Adrenal gland (tissue), 5 donors: ENCODE measurements at regions not wholly inside any gene's neighbourhood (a gene's known extent, or its start where the extent isn't known, plus 50 kb on each side); places are given as distances from the start of the nearest gene placed in this dataset.

Experiments
- POLR2A ChIP-seq, 2 donors: fragments of 450-650 bp; IDR thresholded peaks; one replicate each; pipeline ENCODE4 v1.6.1; 2017; ENCODE audit warnings: antibody characterized with exemption in 2 of 2, mild to moderate bottlenecking in 2 of 2, moderate library complexity in 1 of 2
- TF ChIP-seq, protein P1 (sequence below), 6 experiments: fragments of 450-650 bp in 4 of 6; fragments of 200-600 bp in 2 of 6; sonication (generic) in 1 of 6; IDR thresholded peaks; 1 replicate in 5 of 6; 2 replicates in 1 of 6; pipeline versions ENCODE4 v1.5.1 to v1.8.0; 2016 to 2021; ENCODE audit warnings: antibody characterized with exemption in 6 of 6, mild to moderate bottlenecking in 2 of 6, moderate library complexity in 1 of 6
- donor health status: DM: no; HTN: no; CAD: no.

DNA sequence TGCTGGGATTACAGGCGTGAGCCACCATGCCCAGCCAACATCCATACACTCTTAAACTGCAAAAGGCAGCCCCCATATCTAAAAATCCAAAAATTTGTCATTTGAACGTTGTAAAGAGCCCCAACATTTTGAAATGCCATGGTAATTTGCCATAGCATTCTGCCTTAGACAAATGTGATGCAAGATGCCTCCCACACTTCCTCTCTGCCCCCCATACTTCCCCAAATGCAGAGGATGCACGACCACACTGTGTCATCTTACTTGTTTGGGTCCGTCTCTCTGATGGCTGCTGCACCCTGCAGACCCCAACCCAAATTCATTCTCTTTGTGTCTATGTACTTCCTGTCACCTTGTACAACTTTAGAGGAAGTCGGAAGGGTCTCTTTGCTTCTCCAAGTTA lies 1125.6 kb upstream of the AUTS2 start:
- TF ChIP-seq, protein P1, sequence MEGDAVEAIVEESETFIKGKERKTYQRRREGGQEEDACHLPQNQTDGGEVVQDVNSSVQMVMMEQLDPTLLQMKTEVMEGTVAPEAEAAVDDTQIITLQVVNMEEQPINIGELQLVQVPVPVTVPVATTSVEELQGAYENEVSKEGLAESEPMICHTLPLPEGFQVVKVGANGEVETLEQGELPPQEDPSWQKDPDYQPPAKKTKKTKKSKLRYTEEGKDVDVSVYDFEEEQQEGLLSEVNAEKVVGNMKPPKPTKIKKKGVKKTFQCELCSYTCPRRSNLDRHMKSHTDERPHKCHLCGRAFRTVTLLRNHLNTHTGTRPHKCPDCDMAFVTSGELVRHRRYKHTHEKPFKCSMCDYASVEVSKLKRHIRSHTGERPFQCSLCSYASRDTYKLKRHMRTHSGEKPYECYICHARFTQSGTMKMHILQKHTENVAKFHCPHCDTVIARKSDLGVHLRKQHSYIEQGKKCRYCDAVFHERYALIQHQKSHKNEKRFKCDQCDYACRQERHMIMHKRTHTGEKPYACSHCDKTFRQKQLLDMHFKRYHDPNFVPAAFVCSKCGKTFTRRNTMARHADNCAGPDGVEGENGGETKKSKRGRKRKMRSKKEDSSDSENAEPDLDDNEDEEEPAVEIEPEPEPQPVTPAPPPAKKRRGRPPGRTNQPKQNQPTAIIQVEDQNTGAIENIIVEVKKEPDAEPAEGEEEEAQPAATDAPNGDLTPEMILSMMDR (IDR thresholded peaks at IDR 0.05) = no peak
- no peak for TF ChIP-seq POLR2A (IDR thresholded peaks at IDR 0.05)
